Occipital lobe (tissue), 1 donor: ENCODE measurements at regions not wholly inside any gene's neighbourhood (a gene's known extent, or its start where the extent isn't known, plus 50 kb on each side); places are given as distances from the start of the nearest gene placed in this dataset.
A peak's percentile ranks its signal among the peaks of the same experiment; 100 is the strongest.

Source experiments
- DNase-seq: peaks from one replicate; lab custom pipeline; 2025; lab: John Stamatoyannopoulos, UW

GRCh38 chr3:170780955-170781354 lies 89.0 kb downstream of the RPL22L1 start:
- DNase-seq: no peak

DNA sequence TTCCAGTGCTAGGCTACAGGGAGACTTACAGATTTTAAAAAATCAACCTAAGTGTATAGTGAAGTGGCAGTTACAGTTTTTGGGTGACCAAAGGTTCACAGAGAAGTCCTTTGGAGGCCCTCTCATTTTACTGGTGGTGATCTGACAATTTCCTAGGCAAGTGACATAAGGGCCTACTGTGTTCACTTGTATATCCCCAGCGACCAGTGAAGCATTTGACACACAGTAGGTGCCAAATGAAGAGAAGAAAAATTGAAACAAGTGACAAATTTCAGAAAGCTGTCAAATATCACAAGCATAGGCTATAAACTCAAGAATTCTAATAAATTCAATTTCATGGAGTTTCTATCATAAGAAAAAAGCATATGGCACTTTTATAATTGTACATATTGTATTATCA lies 89.5 kb downstream of the RPL22L1 start:
- no peak for DNase-seq

GRCh38 chr3:170778240-170779217 lies 91.5 kb downstream of the RPL22L1 start:
- DNase-seq: no peak

DNA sequence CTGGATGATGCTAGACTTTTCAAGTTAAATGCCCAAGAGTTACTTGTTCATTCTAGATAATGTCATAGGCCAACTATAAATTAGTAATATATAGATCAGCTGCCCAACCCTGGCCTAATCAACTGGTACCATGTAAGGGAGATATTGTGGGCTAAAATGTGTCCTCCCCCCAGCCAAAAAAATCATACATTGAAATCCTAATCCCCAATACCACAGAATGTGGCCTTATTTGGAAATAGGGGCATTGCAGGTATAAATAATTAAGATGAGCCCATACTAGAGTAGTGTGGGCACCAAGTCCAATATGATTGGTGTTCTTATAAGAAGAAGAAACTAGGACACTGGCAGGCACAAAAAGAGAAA lies 92.5 kb downstream of the RPL22L1 start:
- no peak for DNase-seq

DNA sequence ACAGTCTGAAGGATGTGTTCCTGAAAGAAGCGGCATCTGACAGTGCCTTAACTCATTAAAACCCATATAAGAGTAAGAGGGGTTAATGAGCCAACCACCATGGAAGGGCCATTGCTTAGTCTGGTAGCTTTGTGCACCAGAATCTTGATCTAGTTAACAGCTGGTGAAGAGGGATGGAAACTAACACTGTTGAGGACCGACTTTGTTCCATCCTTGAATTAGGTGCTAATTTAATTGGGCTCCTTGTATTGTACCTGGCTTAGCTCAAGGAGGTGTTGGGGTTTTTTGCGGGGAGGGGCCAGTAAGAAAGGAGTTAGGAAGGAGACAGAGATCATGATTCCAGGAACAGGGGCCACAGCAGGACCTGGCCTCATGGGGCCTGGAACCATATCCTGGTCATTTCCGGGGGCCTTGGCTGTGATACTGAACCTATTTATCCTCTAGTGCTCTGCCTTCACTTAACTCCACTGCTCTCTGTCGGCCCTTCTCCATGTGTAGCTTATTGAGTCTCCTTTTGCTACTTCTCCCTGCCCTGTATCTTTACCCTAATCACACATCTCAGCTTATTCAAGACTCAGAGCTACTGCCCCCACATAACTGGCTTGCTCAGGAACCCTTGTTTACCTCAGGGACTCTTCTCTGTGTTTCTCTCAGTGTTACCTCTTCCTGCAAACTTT lies 93.0 kb downstream of the RPL22L1 start:
- no peak for DNase-seq

- DNase-seq: no peak
These were observed 96.1 kb downstream of the RPL22L1 start for GRCh38 chr3:170773682-170774425.

GRCh38 chr3:170772175-170772574 lies 97.8 kb downstream of the RPL22L1 start:
- DNase-seq: no peak

DNA sequence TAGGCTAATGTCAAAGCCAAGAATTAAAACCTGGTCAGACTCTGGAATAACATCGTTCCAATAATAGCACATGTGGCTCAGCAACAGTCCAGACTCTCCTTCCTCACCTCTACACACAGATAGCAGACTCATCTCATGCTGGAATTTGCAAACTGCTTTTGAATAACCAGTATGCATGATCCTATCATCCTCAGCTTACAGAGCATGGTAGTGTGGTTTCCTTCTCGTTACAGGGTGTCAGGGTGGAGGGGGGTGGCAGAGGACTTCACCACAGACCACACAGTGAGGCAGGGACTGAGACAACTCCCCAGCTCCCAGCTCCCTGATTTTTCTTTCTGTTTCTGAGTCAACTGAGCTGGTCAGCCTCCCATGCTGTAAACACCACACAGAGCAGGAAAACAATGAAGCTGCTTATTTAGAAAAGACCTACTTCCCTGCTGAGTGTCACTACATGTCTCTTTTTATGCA lies 101.6 kb downstream of the RPL22L1 start:
- DNase-seq: peak; percentile 10

DNA sequence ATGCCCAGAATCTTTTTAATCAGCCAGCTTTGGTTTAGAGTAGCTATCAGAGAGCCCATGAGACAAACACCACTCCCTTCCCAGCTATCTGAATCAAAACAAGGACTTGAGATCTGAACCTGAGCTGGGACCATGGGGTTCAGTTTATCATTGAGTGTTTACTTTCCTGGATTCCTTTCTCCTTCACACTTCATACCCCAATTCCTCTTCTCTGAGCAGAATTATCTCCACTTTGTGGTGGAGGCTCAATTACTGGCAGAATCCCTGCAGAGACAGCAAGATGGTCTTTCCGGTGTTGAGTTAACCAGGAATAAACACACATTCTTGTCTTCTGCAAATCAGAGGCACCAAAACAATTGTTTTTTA lies 102.4 kb downstream of the RPL22L1 start:
- DNase-seq: no peak

DNA sequence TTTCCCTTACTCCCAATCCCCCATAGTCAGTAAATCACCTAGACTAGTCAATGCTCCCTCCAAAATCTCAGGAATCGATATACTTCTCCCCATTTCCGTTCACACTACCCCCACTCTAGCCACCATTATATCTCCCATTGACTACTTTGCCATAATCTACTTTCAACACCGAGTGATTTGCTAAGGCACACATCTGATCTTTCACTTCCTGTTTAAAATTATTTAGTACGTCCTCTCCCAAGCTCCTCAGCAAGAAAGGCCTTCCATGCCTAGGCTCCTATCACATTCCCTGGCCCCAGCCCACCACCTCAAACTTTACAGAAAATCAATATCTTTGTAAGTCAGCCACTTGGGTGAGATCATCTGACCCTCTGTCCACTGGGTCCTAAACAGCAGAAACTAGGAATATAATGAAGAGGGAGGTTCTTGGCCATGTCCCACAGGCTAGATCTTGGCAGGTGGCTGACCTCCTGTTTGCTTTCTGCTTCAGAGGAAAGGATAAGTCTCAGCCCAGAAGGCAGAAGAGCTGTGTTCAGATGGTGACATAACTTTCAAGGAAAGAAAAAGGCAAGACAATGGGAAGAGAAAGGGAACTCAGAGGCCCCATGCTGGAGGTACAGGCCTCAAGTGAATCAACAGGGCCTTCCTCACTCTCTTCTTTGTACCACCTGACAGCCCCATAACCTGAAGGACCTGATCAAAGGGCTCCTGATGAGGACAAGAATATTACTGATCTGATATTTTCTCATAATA lies 103.0 kb downstream of the RPL22L1 start:
- no peak for DNase-seq

DNA sequence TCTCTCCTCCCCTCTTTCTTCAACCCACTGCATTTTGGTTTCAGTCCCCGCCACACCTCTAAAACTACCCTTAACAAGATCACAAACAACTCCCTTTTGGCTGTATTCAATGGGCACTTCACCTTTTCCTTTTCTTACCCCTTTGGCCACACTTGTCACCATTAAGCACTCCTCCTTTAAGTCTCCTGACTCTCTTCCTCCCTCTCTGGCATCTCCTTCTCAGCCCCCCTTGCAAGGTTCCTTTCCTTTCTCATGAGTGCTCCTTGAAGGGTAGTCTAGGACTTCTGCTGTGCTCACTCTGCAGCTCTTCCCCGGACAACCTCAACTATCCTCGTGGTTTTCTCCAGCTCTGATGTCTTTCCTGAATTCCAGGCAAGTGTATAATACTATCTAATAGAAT lies 103.7 kb downstream of the RPL22L1 start:
- DNase-seq: no peak

- no peak for DNase-seq
These were observed 104.4 kb downstream of the RPL22L1 start for GRCh38 chr3:170765419-170766078.

DNA sequence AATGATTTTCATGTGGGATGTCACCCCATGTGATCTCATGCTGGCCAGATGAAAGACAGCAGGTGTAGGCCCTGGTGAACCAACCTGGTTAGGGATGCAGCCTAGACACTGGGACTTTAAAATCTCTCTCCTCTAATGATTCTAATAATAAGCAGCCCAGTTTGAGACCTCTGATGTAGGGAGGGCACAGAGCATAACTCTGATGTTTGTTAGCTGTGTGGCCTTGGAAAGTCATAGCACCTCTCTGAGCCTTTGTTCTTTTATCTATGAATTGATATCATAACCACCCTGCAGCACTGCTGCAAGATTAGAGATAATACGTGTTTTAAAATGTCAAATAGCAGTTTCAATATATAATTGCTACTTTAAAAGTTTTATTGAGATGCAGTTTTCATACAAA lies 106.0 kb downstream of the RPL22L1 start:
- no peak for DNase-seq

DNA sequence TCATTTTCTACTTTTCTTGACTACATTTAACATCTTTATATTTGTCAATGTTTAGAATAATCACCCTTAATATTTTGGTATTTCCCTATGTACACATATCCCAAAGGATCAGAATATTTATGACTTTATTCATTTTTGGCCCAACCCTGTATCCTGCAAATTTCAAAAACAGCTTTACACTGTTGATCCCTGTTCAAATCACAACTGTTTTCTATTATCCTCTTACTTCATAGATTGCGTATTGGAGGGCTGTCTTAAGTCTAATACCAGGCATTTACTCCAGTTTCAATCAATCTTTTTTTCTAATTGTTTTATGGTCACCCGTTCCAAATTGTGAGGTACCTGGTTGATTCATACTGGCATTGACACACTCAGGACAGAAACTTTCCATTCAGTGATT lies 107.9 kb downstream of the RPL22L1 start:
- no peak for DNase-seq

- no peak for DNase-seq
These were observed 108.9 kb downstream of the RPL22L1 start for GRCh38 chr3:170761103-170761502.

- no peak for DNase-seq
These were observed 109.8 kb downstream of the RPL22L1 start for GRCh38 chr3:170760174-170760526.

- no peak for DNase-seq
These were observed 110.4 kb downstream of the RPL22L1 start for GRCh38 chr3:170759511-170760173.

DNA sequence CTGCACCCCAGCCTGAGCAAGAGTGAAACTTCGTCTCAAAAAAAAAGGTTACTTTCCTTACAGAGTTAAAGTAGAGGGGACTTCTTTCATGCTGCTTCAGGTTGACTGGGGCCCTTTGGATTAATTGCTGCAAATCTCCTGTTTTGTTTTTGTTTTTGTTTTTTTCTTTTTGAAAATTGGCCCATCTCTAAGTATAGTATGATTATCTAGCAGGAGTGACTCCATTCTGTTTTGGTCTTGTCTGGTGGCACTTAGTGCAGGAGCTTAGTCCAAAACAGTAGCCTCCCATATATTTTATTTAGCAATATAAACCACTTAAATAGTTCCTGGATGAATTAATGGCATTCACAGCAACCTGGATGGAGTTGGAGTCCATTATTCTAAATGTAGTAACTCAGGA lies 113.0 kb downstream of the RPL22L1 start:
- no peak for DNase-seq

DNA sequence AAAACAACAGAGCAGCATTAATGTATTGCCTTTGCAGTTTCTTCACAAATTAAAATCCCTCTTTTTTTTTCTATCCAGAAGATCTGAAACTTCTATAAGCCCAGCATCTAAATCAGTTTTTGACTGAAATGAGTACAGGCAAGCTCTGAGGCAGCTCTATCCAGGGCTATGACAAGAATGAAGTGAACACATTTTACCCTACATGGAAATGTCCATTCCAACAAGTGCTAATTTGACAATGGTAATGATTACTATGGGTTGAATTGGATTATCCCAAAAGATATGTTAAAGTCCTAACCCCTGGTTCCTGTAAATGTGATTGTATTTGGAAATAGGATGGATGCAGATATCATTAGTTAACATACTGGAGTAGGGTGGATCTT lies 115.7 kb downstream of the RPL22L1 start:
- DNase-seq: no peak
